ENCODE measurements at regions not wholly inside any gene's neighbourhood (a gene's known extent, or its start where the extent isn't known, plus 50 kb on each side); places are given as distances from the start of the nearest gene placed in this dataset.

DNA sequence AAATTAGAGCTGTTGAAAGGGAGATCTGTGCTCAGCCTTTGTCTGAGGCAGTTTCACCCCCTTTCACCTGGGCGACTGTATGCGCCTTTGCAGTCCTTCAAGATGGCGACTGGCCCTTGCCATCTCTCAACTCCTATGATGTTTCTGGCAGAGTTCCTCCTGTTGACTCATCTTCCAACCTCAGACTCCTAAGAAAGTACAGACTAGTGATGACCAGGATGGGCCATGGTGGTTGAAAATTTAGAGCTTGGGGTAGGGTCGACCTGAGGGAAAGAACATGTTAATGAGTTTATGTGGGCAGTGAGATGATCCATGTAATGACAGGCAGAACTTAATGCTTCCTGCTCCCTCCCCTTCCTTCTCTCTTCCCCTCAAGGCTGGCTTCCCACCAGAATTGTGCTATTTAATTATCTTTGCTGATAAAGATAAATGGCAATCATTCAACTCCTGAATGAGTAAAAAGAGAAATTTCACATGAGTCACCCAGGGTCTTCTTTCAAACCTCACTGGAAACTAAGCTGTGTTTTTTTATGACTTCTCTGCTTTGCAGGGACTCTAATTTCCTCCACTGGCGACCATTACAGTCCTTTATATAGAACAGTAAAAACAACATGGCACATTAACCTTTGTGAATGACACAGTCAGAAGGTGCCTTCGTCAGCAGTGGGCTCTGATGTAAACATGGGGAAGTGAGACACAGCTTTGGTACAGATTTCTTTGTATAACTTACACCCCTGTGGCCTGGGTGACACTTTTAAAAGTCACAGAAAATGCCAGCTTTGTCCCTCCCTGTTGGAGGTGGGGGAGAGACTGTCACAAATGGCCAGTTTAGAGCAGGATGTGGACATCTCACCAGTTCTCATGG lies 103.5 kb downstream of the SCP2D1 start:
- TF ChIP-seq, protein P1, sequence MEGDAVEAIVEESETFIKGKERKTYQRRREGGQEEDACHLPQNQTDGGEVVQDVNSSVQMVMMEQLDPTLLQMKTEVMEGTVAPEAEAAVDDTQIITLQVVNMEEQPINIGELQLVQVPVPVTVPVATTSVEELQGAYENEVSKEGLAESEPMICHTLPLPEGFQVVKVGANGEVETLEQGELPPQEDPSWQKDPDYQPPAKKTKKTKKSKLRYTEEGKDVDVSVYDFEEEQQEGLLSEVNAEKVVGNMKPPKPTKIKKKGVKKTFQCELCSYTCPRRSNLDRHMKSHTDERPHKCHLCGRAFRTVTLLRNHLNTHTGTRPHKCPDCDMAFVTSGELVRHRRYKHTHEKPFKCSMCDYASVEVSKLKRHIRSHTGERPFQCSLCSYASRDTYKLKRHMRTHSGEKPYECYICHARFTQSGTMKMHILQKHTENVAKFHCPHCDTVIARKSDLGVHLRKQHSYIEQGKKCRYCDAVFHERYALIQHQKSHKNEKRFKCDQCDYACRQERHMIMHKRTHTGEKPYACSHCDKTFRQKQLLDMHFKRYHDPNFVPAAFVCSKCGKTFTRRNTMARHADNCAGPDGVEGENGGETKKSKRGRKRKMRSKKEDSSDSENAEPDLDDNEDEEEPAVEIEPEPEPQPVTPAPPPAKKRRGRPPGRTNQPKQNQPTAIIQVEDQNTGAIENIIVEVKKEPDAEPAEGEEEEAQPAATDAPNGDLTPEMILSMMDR (conservative IDR thresholded peaks at IDR 0.05), result no peak
- TF ChIP-seq ZFX (IDR thresholded peaks at IDR 0.05), result no peak

Data from C4-2B (cell line).